Suprapubic skin (tissue), 4 donors: ENCODE measurements at regions not wholly inside any gene's neighbourhood (a gene's known extent, or its start where the extent isn't known, plus 50 kb on each side); places are given as distances from the start of the nearest gene placed in this dataset.

Source experiments
- CTCF ChIP-seq, 2 donors: fragments of 200-600 bp in 1 of 2; fragments of 450-650 bp in 1 of 2; sonication (generic) in 1 of 2; IDR thresholded peaks; one replicate each; pipeline ENCODE4 v1.5.1; 2016 to 2019; ENCODE audit warnings: antibody characterized with exemption in 2 of 2, mild to moderate bottlenecking in 1 of 2, moderate library complexity in 1 of 2
- POLR2A ChIP-seq, 2 donors: fragments of 450-650 bp; IDR thresholded peaks; one replicate each; pipeline ENCODE4 v1.6.1; 2017; ENCODE audit warnings: antibody characterized with exemption in 2 of 2, mild to moderate bottlenecking in 2 of 2, moderate library complexity in 2 of 2
- POLR2AphosphoS5 ChIP-seq, 3 donors: sonication (generic); formaldehyde crosslinking; IDR thresholded peaks; one replicate each; pipeline ENCODE4 v1.6.1; 2017; ENCODE audit warnings: antibody characterized with exemption in 3 of 3

GRCh38 chr1:222284466-222284865, 263.4 kb downstream of the HHIPL2 start:
- TF ChIP-seq CTCF (IDR thresholded peaks at IDR 0.05) (no peak), POLR2A (IDR thresholded peaks at IDR 0.05) (no peak), POLR2AphosphoS5 (IDR thresholded peaks at IDR 0.05) (no peak)
